NB4 (cell line): ENCODE measurements at regions not wholly inside any gene's neighbourhood (a gene's known extent, or its start where the extent isn't known, plus 50 kb on each side); places are given as distances from the start of the nearest gene placed in this dataset.

Source experiments
- DNase-seq: peaks from one replicate; pipeline ENCODE4 v3.0.0; 2010; ENCODE audit warnings: low read depth
- H3K4me3 ChIP-seq: one replicate; pipeline ENCODE4 v1.5.1; 2011; ENCODE audit warnings: mild to moderate bottlenecking, low read depth, low read length, moderate library complexity
- MYC ChIP-seq: IDR thresholded peaks from 2 replicates; pipeline ENCODE4 v1.6.1; 2011; ENCODE audit warnings: low read depth, low read length
- POLR2A ChIP-seq: IDR thresholded peaks from 2 replicates; pipeline ENCODE4 v1.6.1; 2011; ENCODE audit warnings: mild to moderate bottlenecking; ENCODE audit not compliant: insufficient read length; ENCODE audit errors: extremely low read depth
- TF ChIP-seq, protein P1 (sequence below): IDR thresholded peaks from 2 replicates; pipeline ENCODE4 v1.6.1; 2011; ENCODE audit warnings: low read depth, low read length
- TF ChIP-seq, protein P2 (sequence below): IDR thresholded peaks from one replicate; pipeline ENCODE4 v1.5.1; 2012; ENCODE audit warnings: low read depth, low read length

GRCh38 chr12:132419631-132420246, 70.2 kb upstream of the FBRSL1 start:
- H3K4me3 ChIP-seq = no peak overlapping the region
- TF ChIP-seq MYC (no peak), POLR2A (no peak)
- TF ChIP-seq, protein P1, sequence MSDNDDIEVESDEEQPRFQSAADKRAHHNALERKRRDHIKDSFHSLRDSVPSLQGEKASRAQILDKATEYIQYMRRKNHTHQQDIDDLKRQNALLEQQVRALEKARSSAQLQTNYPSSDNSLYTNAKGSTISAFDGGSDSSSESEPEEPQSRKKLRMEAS = no peak
- TF ChIP-seq, protein P2, sequence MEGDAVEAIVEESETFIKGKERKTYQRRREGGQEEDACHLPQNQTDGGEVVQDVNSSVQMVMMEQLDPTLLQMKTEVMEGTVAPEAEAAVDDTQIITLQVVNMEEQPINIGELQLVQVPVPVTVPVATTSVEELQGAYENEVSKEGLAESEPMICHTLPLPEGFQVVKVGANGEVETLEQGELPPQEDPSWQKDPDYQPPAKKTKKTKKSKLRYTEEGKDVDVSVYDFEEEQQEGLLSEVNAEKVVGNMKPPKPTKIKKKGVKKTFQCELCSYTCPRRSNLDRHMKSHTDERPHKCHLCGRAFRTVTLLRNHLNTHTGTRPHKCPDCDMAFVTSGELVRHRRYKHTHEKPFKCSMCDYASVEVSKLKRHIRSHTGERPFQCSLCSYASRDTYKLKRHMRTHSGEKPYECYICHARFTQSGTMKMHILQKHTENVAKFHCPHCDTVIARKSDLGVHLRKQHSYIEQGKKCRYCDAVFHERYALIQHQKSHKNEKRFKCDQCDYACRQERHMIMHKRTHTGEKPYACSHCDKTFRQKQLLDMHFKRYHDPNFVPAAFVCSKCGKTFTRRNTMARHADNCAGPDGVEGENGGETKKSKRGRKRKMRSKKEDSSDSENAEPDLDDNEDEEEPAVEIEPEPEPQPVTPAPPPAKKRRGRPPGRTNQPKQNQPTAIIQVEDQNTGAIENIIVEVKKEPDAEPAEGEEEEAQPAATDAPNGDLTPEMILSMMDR = no peak
- DNase-seq = no peak

GRCh38 chr12:132418393-132418925, 71.5 kb upstream of the FBRSL1 start:
- TF ChIP-seq, protein P1 = no peak
- TF ChIP-seq, protein P2 = no peak
- TF ChIP-seq MYC (no peak), POLR2A (no peak)
- no peak for DNase-seq
- no peak overlapping the region for H3K4me3 ChIP-seq

GRCh38 chr12:132417741-132418140, 72.2 kb upstream of the FBRSL1 start:
- no peak for DNase-seq
- H3K4me3 ChIP-seq = no peak overlapping the region
- TF ChIP-seq POLR2A = no peak
- TF ChIP-seq, protein P1 = no peak

GRCh38 chr12:132416827-132417226, 73.1 kb upstream of the FBRSL1 start:
- no peak for DNase-seq
- H3K4me3 ChIP-seq = no peak overlapping the region
- TF ChIP-seq POLR2A (no peak), MYC (no peak)
- TF ChIP-seq, protein P1 = no peak
- TF ChIP-seq, protein P2 = no peak

DNA sequence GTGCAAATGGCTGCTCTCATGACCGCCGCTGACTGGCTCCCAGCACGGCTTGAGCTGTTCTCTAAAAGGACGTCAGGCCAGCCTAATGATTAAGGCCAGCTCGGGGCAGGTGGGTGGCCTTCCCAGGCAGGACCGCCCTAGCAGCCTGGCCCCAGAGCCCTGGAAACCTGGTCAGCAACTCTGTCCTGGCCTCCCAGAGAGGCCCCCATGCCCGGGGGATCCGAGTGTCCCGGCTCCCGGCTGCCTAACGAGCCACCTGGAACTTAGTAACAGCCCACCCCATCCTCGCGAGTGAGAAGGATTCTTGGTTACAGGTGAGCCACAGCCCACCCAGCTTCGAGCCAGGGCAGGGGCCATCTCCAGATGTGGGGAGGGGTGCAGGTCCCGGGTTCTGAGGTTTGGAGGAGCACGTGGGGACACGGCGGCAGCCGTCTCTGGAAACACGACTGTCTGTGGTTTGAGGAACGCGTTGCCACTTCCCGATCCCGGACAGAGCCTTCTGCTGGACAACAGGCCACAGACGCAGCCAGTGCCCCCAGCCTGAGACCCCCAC, 73.8 kb upstream of the FBRSL1 start:
- TF ChIP-seq, protein P2 = no peak
- TF ChIP-seq, protein P1 = no peak
- TF ChIP-seq MYC (no peak), POLR2A (no peak)
- no peak for DNase-seq
- H3K4me3 ChIP-seq = no peak overlapping the region

DNA sequence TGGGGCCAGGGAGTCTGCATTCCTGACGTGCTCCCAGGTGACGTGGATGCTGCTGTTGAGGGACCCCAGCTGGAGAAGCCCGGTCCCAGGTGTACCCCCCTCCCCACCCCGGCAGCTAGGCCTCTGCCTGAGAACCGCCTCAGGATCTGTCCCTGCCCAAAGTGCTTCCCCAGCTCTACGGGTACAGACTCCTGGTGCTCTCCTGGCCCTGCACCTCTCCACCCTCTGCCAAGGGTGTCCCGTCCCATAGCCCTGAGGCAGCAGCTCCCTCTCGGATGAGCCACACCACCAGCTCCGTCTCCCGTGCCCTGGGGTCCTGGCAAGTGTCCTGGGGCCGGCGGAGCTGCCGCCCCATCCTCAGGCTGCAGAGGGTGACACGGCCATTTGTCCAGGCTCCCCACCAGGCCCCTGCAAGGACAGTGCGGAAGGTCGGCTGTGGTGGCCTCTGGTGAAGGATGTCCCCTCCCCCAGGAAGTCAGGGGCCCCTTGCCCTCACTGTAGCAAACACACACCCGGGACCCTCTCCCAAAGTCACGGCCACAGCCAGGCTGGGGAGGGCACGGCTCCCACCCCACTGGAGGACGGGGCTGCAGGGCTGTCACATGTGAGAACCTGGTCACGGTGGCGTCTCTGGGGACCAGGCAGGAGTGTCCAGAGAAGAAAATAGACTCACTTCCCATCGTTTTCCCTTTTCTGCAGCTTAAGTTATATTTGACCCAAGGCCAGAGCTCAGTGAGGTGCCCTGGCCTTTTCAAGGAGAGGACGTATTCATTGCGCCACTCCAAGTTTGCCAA, 74.4 kb upstream of the FBRSL1 start:
- peak; percentile 49 for DNase-seq
- no peak overlapping the region for H3K4me3 ChIP-seq
- TF ChIP-seq MYC = no peak
- no peak for TF ChIP-seq POLR2A
- TF ChIP-seq, protein P1 = no peak
- TF ChIP-seq, protein P2 = no peak
